ENCODE measurements at regions not wholly inside any gene's neighbourhood (a gene's known extent, or its start where the extent isn't known, plus 50 kb on each side); places are given as distances from the start of the nearest gene placed in this dataset.

DNA sequence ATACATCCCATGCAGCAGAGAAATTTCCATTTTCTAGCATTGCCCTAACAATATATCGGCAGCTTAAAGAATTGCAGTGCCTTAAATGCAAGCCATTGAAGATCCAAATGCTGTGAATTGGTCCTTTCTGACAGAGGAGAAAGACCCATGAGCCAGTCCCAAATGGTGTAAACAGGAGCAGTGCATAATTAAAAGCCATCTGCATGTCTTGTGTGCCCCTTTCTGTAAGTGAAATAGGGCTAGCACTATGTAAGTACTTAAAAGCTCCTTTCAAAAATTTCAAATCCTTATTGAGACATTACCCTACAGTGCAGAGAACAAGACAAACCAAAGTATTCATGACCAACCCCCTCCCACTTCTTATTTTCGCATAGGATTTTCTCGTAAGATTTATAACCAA is 108.7 kb upstream of the LCORL start:
- TF ChIP-seq, protein P1, sequence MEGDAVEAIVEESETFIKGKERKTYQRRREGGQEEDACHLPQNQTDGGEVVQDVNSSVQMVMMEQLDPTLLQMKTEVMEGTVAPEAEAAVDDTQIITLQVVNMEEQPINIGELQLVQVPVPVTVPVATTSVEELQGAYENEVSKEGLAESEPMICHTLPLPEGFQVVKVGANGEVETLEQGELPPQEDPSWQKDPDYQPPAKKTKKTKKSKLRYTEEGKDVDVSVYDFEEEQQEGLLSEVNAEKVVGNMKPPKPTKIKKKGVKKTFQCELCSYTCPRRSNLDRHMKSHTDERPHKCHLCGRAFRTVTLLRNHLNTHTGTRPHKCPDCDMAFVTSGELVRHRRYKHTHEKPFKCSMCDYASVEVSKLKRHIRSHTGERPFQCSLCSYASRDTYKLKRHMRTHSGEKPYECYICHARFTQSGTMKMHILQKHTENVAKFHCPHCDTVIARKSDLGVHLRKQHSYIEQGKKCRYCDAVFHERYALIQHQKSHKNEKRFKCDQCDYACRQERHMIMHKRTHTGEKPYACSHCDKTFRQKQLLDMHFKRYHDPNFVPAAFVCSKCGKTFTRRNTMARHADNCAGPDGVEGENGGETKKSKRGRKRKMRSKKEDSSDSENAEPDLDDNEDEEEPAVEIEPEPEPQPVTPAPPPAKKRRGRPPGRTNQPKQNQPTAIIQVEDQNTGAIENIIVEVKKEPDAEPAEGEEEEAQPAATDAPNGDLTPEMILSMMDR (IDR thresholded peaks at IDR 0.05), result no peak
- no peak for TF ChIP-seq POLR2A (IDR thresholded peaks at IDR 0.05)
- no peak for TF ChIP-seq POLR2AphosphoS5 (IDR thresholded peaks at IDR 0.05)

All from transverse colon (tissue), 4 donors.